Osteocyte (in vitro differentiated cells): ENCODE measurements at regions not wholly inside any gene's neighbourhood (a gene's known extent, or its start where the extent isn't known, plus 50 kb on each side); places are given as distances from the start of the nearest gene placed in this dataset.

Source experiments
- DNase-seq: peaks from one replicate; pipeline ENCODE4 v3.0.0; 2021; ENCODE audit warnings: mixed read lengths; ENCODE audit not compliant: unreplicated experiment; ENCODE audit errors: extremely low spot score
- H3K27ac Mint-ChIP-seq: one replicate; pipeline ENCODE4 v1.8.0; 2021; ENCODE audit warnings: mild to moderate bottlenecking, mixed read lengths; ENCODE audit not compliant: unreplicated experiment
- H3K27me3 Mint-ChIP-seq: one replicate; pipeline ENCODE4 v1.8.0; 2021; ENCODE audit warnings: mixed read lengths; ENCODE audit not compliant: unreplicated experiment
- H3K36me3 Mint-ChIP-seq: one replicate; pipeline ENCODE4 v1.8.0; 2021; ENCODE audit warnings: mixed read lengths; ENCODE audit not compliant: unreplicated experiment
- H3K4me1 Mint-ChIP-seq: one replicate; pipeline ENCODE4 v1.8.0; 2021; ENCODE audit warnings: mixed read lengths; ENCODE audit not compliant: unreplicated experiment
- H3K4me3 Mint-ChIP-seq: one replicate; pipeline ENCODE4 v1.8.0; 2021; ENCODE audit warnings: mild to moderate bottlenecking, moderate library complexity, mixed read lengths; ENCODE audit not compliant: unreplicated experiment
- H3K9me3 Mint-ChIP-seq: one replicate; pipeline ENCODE4 v1.8.0; 2021; ENCODE audit warnings: mixed read lengths; ENCODE audit not compliant: unreplicated experiment
- TF ChIP-seq, protein P1 (sequence below): fragments of 200-600 bp; sonication (generic); IDR thresholded peaks from 2 replicates; pipeline ENCODE4 v1.5.0; 2021; ENCODE audit warnings: antibody characterized with exemption, mild to moderate bottlenecking, moderate library complexity

DNA sequence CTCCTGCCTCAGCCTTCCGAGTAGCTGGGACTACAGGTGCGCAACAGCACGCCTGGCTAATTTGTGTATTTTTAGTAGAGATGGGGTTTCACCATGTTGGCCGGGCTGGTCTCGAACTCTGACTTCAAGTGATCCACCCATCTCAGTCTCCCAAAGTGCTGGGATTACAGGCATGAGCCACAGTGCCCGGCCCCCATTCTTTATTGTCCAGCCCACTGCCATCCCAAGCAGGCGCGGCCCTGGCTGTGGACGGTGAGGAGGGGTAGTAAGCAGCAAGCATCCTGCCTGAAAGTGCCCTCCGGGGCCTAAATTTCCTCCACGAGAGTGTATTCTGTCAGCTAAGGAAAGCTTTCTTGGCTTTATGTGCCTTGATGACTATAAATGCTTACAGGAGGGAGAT lies 113.2 kb upstream of the CSF3R start:
- peaks cover 5% of the 10 kb centered on the region for H3K27me3 Mint-ChIP-seq
- no peaks in the 10 kb centered on the region for H3K36me3 Mint-ChIP-seq
- TF ChIP-seq, protein P1, sequence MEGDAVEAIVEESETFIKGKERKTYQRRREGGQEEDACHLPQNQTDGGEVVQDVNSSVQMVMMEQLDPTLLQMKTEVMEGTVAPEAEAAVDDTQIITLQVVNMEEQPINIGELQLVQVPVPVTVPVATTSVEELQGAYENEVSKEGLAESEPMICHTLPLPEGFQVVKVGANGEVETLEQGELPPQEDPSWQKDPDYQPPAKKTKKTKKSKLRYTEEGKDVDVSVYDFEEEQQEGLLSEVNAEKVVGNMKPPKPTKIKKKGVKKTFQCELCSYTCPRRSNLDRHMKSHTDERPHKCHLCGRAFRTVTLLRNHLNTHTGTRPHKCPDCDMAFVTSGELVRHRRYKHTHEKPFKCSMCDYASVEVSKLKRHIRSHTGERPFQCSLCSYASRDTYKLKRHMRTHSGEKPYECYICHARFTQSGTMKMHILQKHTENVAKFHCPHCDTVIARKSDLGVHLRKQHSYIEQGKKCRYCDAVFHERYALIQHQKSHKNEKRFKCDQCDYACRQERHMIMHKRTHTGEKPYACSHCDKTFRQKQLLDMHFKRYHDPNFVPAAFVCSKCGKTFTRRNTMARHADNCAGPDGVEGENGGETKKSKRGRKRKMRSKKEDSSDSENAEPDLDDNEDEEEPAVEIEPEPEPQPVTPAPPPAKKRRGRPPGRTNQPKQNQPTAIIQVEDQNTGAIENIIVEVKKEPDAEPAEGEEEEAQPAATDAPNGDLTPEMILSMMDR, result no peak
- no peaks in the 10 kb centered on the region for H3K9me3 Mint-ChIP-seq
- H3K27ac Mint-ChIP-seq, result no peak overlapping the region
- H3K4me1 Mint-ChIP-seq, result no peaks in the 10 kb centered on the region
- DNase-seq, result no peak
- no peak overlapping the region for H3K4me3 Mint-ChIP-seq

GRCh38 chr1:36595349-36595748 lies 112.6 kb upstream of the CSF3R start:
- no peak overlapping the region for H3K4me3 Mint-ChIP-seq
- H3K27me3 Mint-ChIP-seq, result peaks cover 10% of the 10 kb centered on the region
- H3K27ac Mint-ChIP-seq, result no peak overlapping the region

DNA sequence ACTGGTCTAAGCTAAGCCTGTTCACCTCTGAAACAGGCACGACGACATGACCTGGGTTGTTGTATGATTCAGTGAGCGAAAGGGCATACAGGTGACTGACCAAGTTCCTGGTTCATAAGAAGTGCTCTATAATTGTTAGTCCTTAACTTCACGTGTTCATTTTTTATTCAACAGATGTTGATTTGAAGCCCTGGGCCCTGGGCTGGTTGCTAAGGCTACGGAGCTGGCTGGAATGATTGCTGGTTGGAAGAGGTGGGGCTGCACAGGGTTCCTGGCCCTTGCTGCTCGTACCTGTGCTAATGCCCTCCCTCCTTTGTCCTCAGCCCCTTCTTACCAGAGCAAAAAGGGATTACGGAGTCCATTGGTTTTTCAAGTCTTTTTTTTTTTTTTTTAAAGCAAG lies 111.3 kb upstream of the CSF3R start:
- TF ChIP-seq, protein P1, result no peak
- no peak for DNase-seq
- Mint-ChIP-seq H3K27me3 (peaks cover 10% of the 10 kb centered on the region), H3K4me3 (no peak overlapping the region), H3K4me1 (no peaks in the 10 kb centered on the region), H3K27ac (no peak overlapping the region), H3K9me3 (no peaks in the 10 kb centered on the region), H3K36me3 (no peaks in the 10 kb centered on the region)

More at GRCh38 chr1:36595349-36595748, 112.6 kb upstream of the CSF3R start:
- Mint-ChIP-seq H3K4me1 (no peaks in the 10 kb centered on the region), H3K9me3 (no peaks in the 10 kb centered on the region), H3K36me3 (no peaks in the 10 kb centered on the region)
- TF ChIP-seq, protein P1, result no peak
- DNase-seq, result no peak

DNA sequence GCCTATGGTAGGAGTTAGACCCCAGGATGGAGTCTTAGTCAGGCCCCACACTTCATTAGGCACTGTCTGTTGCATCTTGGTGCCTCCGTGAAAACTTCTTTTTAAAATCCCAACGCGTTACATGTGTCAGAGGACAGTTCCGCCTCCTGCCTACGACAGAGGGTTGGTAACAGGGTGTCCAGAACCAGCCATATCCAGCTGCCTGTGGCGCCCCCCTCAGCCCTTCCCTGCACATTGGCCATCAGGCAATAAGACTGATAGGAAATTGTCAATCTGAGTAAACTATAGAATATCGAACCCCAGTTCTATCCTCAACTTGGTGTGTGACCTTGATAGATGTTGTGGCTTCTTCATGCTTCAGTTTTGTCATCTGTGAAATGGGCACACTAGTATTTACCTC lies 108.6 kb upstream of the CSF3R start:
- TF ChIP-seq, protein P1, result no peak
- H3K36me3 Mint-ChIP-seq, result no peaks in the 10 kb centered on the region
- H3K9me3 Mint-ChIP-seq, result no peaks in the 10 kb centered on the region
- no peak for DNase-seq
- H3K4me3 Mint-ChIP-seq, result no peak overlapping the region
- H3K27me3 Mint-ChIP-seq, result peaks cover 13% of the 10 kb centered on the region
- no peaks in the 10 kb centered on the region for H3K4me1 Mint-ChIP-seq
- H3K27ac Mint-ChIP-seq, result no peak overlapping the region

GRCh38 chr1:36590771-36591170 lies 108.1 kb upstream of the CSF3R start:
- no peaks in the 10 kb centered on the region for H3K4me1 Mint-ChIP-seq
- H3K9me3 Mint-ChIP-seq, result no peaks in the 10 kb centered on the region
- TF ChIP-seq, protein P1, result no peak
- H3K36me3 Mint-ChIP-seq, result no peaks in the 10 kb centered on the region
- no peak overlapping the region for H3K4me3 Mint-ChIP-seq
- DNase-seq, result no peak
- H3K27me3 Mint-ChIP-seq, result peaks cover 14% of the 10 kb centered on the region
- no peak overlapping the region for H3K27ac Mint-ChIP-seq
